ENCODE measurements at regions not wholly inside any gene's neighbourhood (a gene's known extent, or its start where the extent isn't known, plus 50 kb on each side); places are given as distances from the start of the nearest gene placed in this dataset.

GRCh38 chrX:63979480-63979879, 194.5 kb upstream of the ARHGEF9 start:
- H3K27ac ChIP-seq (ENCODE audit: low read depth) = no peak overlapping the region
- H3K36me3 Mint-ChIP-seq (ENCODE audit: low read depth) = peaks cover 4% of the 10 kb centered on the region; the same call in 1 of the 3 replicates
- H3K4me1 Mint-ChIP-seq = no peaks in the 10 kb centered on the region
- peaks cover 24% of the 10 kb centered on the region for H3K9me3 Mint-ChIP-seq
- H3F3A ChIP-seq (replicated peaks; ENCODE audit: low read depth) = no peaks in the 10 kb centered on the region
- no peaks in the 10 kb centered on the region for H3K79me2 ChIP-seq (replicated peaks; ENCODE audit: insufficient read depth)
- no peaks in the 10 kb centered on the region for H3K27me3 ChIP-seq (ENCODE audit: insufficient read depth)
- H3K4me3 ChIP-seq = no peak overlapping the region
- TF ChIP-seq EZH2 (IDR thresholded peaks at IDR 0.05; ENCODE audit: low read depth, unreplicated experiment) (no peak), ETS1 (IDR thresholded peaks at IDR 0.05) (no peak), REST (IDR thresholded peaks at IDR 0.05; ENCODE audit: unreplicated experiment) (no peak), NANOG (IDR thresholded peaks at IDR 0.05; ENCODE audit: borderline replicate concordance) (no peak), JUNB (IDR thresholded peaks at IDR 0.05; ENCODE audit: unreplicated experiment) (no peak), POLR2AphosphoS5 (IDR thresholded peaks at IDR 0.05; ENCODE audit: low read depth) (no peak), CREB1 (CRISPR knock-in tag; IDR thresholded peaks at IDR 0.05; ENCODE audit: low read depth) (no peak), STAT1 (IDR thresholded peaks at IDR 0.05; ENCODE audit: unreplicated experiment) (no peak), EZH2phosphoT487 (IDR thresholded peaks at IDR 0.05; ENCODE audit: unreplicated experiment) (no peak), ZNF462 (CRISPR knock-in tag; IDR thresholded peaks at IDR 0.05) (no peak), ZNF114 (CRISPR knock-in tag; IDR thresholded peaks at IDR 0.05) (no peak), CTCF (conservative IDR thresholded peaks at IDR 0.05; ENCODE audit: low read depth in 2 of 2) (no peak), ZNF331 (CRISPR knock-in tag; IDR thresholded peaks at IDR 0.05; ENCODE audit: low read depth) (no peak)
- H3K9me2 ChIP-seq (ENCODE audit: insufficient read depth) = no peaks in the 10 kb centered on the region
- ATAC-seq (no peak), DNase-seq (ENCODE audit: low spot score) (no peak)
- H3K27ac Mint-ChIP-seq = no peak overlapping the region
- H3K4me3 Mint-ChIP-seq = no peak overlapping the region
- no peak overlapping the region for H2AFZ ChIP-seq
- H3K4me1 ChIP-seq (ENCODE audit: insufficient read depth) = no peaks in the 10 kb centered on the region
- no peaks in the 10 kb centered on the region; the same call in 1 of the 2 replicates for H3K36me3 ChIP-seq (ENCODE audit: insufficient read depth)
- no peak overlapping the region for H3K4me2 ChIP-seq
- H3K27me3 Mint-ChIP-seq (ENCODE audit: insufficient read depth, low read depth, poor library complexity) = no peaks in the 10 kb centered on the region
- H4K20me1 ChIP-seq (replicated peaks; ENCODE audit: insufficient read depth) = no peaks in the 10 kb centered on the region
